Lower leg skin (tissue), 3 donors: ENCODE measurements at regions not wholly inside any gene's neighbourhood (a gene's known extent, or its start where the extent isn't known, plus 50 kb on each side); places are given as distances from the start of the nearest gene placed in this dataset.

ENCODE experiments used
- CTCF ChIP-seq, 3 donors: fragments of 450-650 bp; IDR thresholded peaks; one replicate each; pipeline ENCODE4 v1.5.1; 2016; ENCODE audit warnings: antibody characterized with exemption in 3 of 3, mild to moderate bottlenecking in 3 of 3, moderate library complexity in 2 of 3
- POLR2A ChIP-seq, 2 donors: fragments of 450-650 bp; IDR thresholded peaks; one replicate each; pipeline ENCODE4 v1.6.1; 2016 to 2017; ENCODE audit warnings: antibody characterized with exemption in 2 of 2, mild to moderate bottlenecking in 1 of 2, moderate library complexity in 1 of 2

GRCh38 chr12:47326190-47326589, 246.4 kb upstream of the AMIGO2 start:
- TF ChIP-seq CTCF (IDR thresholded peaks at IDR 0.05) (no peak), POLR2A (IDR thresholded peaks at IDR 0.05) (no peak)
